ENCODE measurements at regions not wholly inside any gene's neighbourhood (a gene's known extent, or its start where the extent isn't known, plus 50 kb on each side); places are given as distances from the start of the nearest gene placed in this dataset.

DNA sequence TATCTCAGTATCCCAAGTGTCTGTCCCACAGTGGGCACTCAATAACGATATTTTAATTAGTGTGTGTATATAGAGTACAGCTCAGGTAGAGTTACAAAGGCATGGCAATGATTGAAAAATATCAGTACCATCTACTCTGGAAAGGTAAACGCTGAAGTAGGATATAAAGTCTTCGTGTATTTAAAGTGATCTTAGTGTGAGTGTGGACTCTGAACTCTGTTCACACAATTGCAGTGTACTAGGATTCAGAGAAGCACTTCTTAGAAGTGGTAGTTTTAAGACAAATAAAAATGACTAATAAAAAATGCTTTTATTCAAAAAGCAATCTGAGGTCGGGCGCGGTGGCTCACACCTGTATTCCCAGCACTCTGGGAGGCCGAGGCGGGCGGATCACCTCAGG, 62.9 kb upstream of the RAP2B start:
- TF ChIP-seq CTCF (IDR thresholded peaks at IDR 0.05; ENCODE audit: insufficient read depth, low read length, poor library complexity, severe bottlenecking), result no peak
- Histone ChIP-seq H3K27me3 (ENCODE audit: control insufficient read depth, insufficient read depth, low read length) (no peaks in the 10 kb centered on the region), H3K4me3 (ENCODE audit: low read depth, low read length) (no peak overlapping the region), H3K36me3 (ENCODE audit: control insufficient read depth, insufficient read depth, low read length) (no peaks in the 10 kb centered on the region)
- DNase-seq (ENCODE audit: low read depth), result no peak

DNA sequence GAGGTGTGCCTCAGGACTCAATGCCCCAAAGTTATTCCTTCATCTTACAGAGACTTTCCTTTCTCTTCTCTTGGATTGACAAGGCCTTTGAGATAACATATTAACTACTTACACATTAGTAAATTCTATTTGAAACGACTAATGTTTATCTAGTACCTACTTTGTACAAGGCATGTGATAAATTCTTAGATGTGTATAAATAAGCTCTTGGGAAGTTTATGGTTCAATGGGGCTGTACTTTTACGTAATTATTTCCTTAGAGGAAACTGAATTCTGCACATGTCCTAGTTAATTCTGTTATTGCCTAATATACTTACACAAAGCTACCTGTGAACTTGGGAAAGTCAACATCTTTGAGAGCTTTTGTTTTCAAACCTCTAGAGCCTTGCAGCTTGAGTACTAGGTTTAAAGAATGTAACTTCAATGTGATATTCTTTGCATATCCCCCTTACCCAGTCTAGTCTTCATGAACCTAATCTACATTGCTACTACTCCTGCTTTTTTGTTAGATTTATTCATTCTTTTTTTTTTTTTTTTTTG, 58.5 kb upstream of the RAP2B start:
- no peak for TF ChIP-seq CTCF (IDR thresholded peaks at IDR 0.05; ENCODE audit: insufficient read depth, low read length, poor library complexity, severe bottlenecking)
- DNase-seq (ENCODE audit: low read depth), result no peak
- no peak overlapping the region for H3K4me3 ChIP-seq (ENCODE audit: low read depth, low read length)
- no peaks in the 10 kb centered on the region for H3K27me3 ChIP-seq (ENCODE audit: control insufficient read depth, insufficient read depth, low read length)
- no peaks in the 10 kb centered on the region for H3K36me3 ChIP-seq (ENCODE audit: control insufficient read depth, insufficient read depth, low read length)

- H3K27me3 ChIP-seq (ENCODE audit: control insufficient read depth, insufficient read depth, low read length), result no peaks in the 10 kb centered on the region
- no peak for DNase-seq (ENCODE audit: low read depth)
- H3K4me3 ChIP-seq (ENCODE audit: low read depth, low read length), result no peak overlapping the region
- no peaks in the 10 kb centered on the region for H3K36me3 ChIP-seq (ENCODE audit: control insufficient read depth, insufficient read depth, low read length)
- TF ChIP-seq CTCF (IDR thresholded peaks at IDR 0.05; ENCODE audit: insufficient read depth, low read length, poor library complexity, severe bottlenecking), result no peak
Measured at GRCh38 chr3:153110041-153110440, 52.0 kb upstream of the RAP2B start.

- H3K4me3 ChIP-seq (ENCODE audit: low read depth, low read length), result no peak overlapping the region
- no peak for TF ChIP-seq CTCF (IDR thresholded peaks at IDR 0.05; ENCODE audit: insufficient read depth, low read length, poor library complexity, severe bottlenecking)
Measured at GRCh38 chr3:153111016-153111415, 51.0 kb upstream of the RAP2B start.

More at GRCh38 chr3:153111016-153111415, 51.0 kb upstream of the RAP2B start:
- no peak for DNase-seq (ENCODE audit: low read depth)
- no peaks in the 10 kb centered on the region for H3K36me3 ChIP-seq (ENCODE audit: control insufficient read depth, insufficient read depth, low read length)
- no peaks in the 10 kb centered on the region for H3K27me3 ChIP-seq (ENCODE audit: control insufficient read depth, insufficient read depth, low read length)

Data from kidney epithelial cell (primary cell).